Caco-2 (cell line): ENCODE measurements at regions not wholly inside any gene's neighbourhood (a gene's known extent, or its start where the extent isn't known, plus 50 kb on each side); places are given as distances from the start of the nearest gene placed in this dataset.

Experiments used
- BruUV-seq: library from RNA; stranded (reverse); fragments of 400-500 nt; replicated peaks from 2 replicates; lab custom pipeline; 2021; lab: Mats Ljungman, UMichigan
- CTCF ChIA-PET: fragments of 300-600 bp; sonication (Branson Sonifier 250); formaldehyde crosslinking; loops from one replicate; lab custom pipeline; 2022; ENCODE audit warnings: antibody characterized with exemption; lab: Charles Lee
- POLR2A ChIA-PET: fragments of 300-600 bp; sonication (Branson Sonifier 250); formaldehyde crosslinking; loops from one replicate; lab custom pipeline; 2022; ENCODE audit warnings: antibody characterized with exemption; lab: Charles Lee
- DNase-seq, 2 experiments: peaks; one replicate each; pipeline versions ENCODE4 v3.0.0 to v3.0.0-alpha.2; 2020 to 2022
- H3K27me3 ChIP-seq: replicated peaks from 2 replicates; pipeline ENCODE4 v1.6.0; 2011; ENCODE audit warnings: low read length; ENCODE audit not compliant: control insufficient read depth, insufficient read depth
- H3K36me3 ChIP-seq: 2 replicates; pipeline ENCODE4 v1.5.1; 2011; ENCODE audit warnings: low read length; ENCODE audit not compliant: control insufficient read depth, insufficient read depth
- H3K4me1 ChIP-seq: fragments of 250-450 bp; sonication (Bioruptor Pico); 2 replicates; pipeline ENCODE4 v1.5.1; 2020; ENCODE audit warnings: mild to moderate bottlenecking
- H3K4me3 ChIP-seq: 2 replicates; pipeline ENCODE4 v1.5.1; 2011; ENCODE audit warnings: low read depth, mild to moderate bottlenecking, control low read depth, low read length
- H3K9me3 ChIP-seq: fragments of 250-450 bp; sonication (Bioruptor Pico); 2 replicates; pipeline ENCODE4 v1.5.1; 2020; ENCODE audit warnings: mild to moderate bottlenecking, moderate library complexity
- H3K27ac Mint-ChIP-seq: one replicate; pipeline ENCODE4 v1.8.0; 2022; ENCODE audit warnings: mixed read lengths; ENCODE audit not compliant: unreplicated experiment
- H3K27me3 Mint-ChIP-seq: one replicate; pipeline ENCODE4 v1.8.0; 2022; ENCODE audit warnings: mixed read lengths; ENCODE audit not compliant: insufficient read depth, unreplicated experiment
- H3K36me3 Mint-ChIP-seq: one replicate; pipeline ENCODE4 v1.8.0; 2022; ENCODE audit warnings: mild to moderate bottlenecking, mixed read lengths; ENCODE audit not compliant: insufficient read depth, unreplicated experiment
- H3K4me1 Mint-ChIP-seq: one replicate; pipeline ENCODE4 v1.8.0; 2022; ENCODE audit warnings: low read depth, mixed read lengths; ENCODE audit not compliant: unreplicated experiment
- H3K4me3 Mint-ChIP-seq: one replicate; pipeline ENCODE4 v1.8.0; 2022; ENCODE audit warnings: mild to moderate bottlenecking, moderate library complexity, mixed read lengths; ENCODE audit not compliant: unreplicated experiment
- H3K9me3 Mint-ChIP-seq: one replicate; pipeline ENCODE4 v1.8.0; 2022; ENCODE audit warnings: mixed read lengths; ENCODE audit not compliant: unreplicated experiment
- CTCF ChIP-seq, 2 experiments: fragments of 200-600 bp in 1 of 2; IDR thresholded peaks; 1 replicate in 1 of 2; 2 replicates in 1 of 2; pipeline versions ENCODE4 v1.5.1 to v1.8.0; 2011 to 2022; ENCODE audit warnings: antibody characterized with exemption in 1 of 2, control low read depth in 1 of 2, inconsistent platforms in 1 of 2, low read depth in 1 of 2, low read length in 1 of 2, mild to moderate bottlenecking in 1 of 2, moderate library complexity in 1 of 2; ENCODE audit not compliant: insufficient read depth in 1 of 2, severe bottlenecking in 1 of 2, unreplicated experiment in 1 of 2
- intact Hi-C: fragments of 100-400 bp; cut with micrococcal nuclease; formaldehyde crosslinking; loops from one replicate; pipeline ENCODE4 v1.10.0; 2022; ENCODE audit not compliant: unreplicated experiment

- ChIA-PET POLR2A (interaction anchor here (0.6 to 0.9 kb wide), 2 partner anchors 13 to 25 kb away, joined by 4 to 9 read pairs; no protein-coding TSS in a partner anchor), CTCF (no interaction called here)
- Mint-ChIP-seq H3K36me3 (no peaks in the 10 kb centered on the region), H3K4me1 (peaks cover 13% of the 10 kb centered on the region), H3K27ac (no peak overlapping the region), H3K4me3 (no peak overlapping the region), H3K9me3 (no peaks in the 10 kb centered on the region), H3K27me3 (no peaks in the 10 kb centered on the region)
- no peak overlapping the region for H3K4me3 ChIP-seq
- no peak for TF ChIP-seq CTCF (IDR thresholded peaks at IDR 0.05; ENCODE audit: insufficient read depth in 1 of 2, low read depth in 1 of 2, low read length in 1 of 2, severe bottlenecking in 1 of 2, unreplicated experiment in 1 of 2)
- no TSS peak for BruUV-seq
- no peak for DNase-seq
- intact Hi-C loops: no loop called here
- no peaks in the 10 kb centered on the region for H3K27me3 ChIP-seq
- peaks cover 4% of the 10 kb centered on the region; the same call in 1 of the 2 replicates for H3K9me3 ChIP-seq
- peaks cover 16% of the 10 kb centered on the region for H3K4me1 ChIP-seq
- no peaks in the 10 kb centered on the region for H3K36me3 ChIP-seq
These were observed 64.7 kb upstream of the GSE1 start for GRCh38 chr16:85548375-85548774.

GRCh38 chr16:85549766-85550421 is 63.2 kb upstream of the GSE1 start:
- no peak for TF ChIP-seq CTCF (IDR thresholded peaks at IDR 0.05; ENCODE audit: insufficient read depth in 1 of 2, low read depth in 1 of 2, low read length in 1 of 2, severe bottlenecking in 1 of 2, unreplicated experiment in 1 of 2)
- H3K4me1 ChIP-seq: peaks cover 16% of the 10 kb centered on the region
- no peak for DNase-seq
- peaks cover 4% of the 10 kb centered on the region; the same call in 1 of the 2 replicates for H3K9me3 ChIP-seq
- H3K27ac Mint-ChIP-seq: no peak overlapping the region
- no TSS peak for BruUV-seq
- H3K27me3 ChIP-seq: no peaks in the 10 kb centered on the region
- intact Hi-C loops: no loop called here
- ChIA-PET CTCF (interaction anchor here (1.3 kb wide), 1 partner anchor 8 kb away, joined by 3 read pairs; no protein-coding TSS in a partner anchor), POLR2A (no interaction called here)
- H3K9me3 Mint-ChIP-seq: no peaks in the 10 kb centered on the region
- H3K36me3 Mint-ChIP-seq: peaks cover 10% of the 10 kb centered on the region
- no peak overlapping the region for H3K4me3 ChIP-seq
- no peaks in the 10 kb centered on the region for H3K36me3 ChIP-seq
- H3K4me1 Mint-ChIP-seq: peaks cover 7% of the 10 kb centered on the region
- H3K4me3 Mint-ChIP-seq: no peak overlapping the region
- no peaks in the 10 kb centered on the region for H3K27me3 Mint-ChIP-seq

- H3K4me3 ChIP-seq: no peak overlapping the region
- peaks cover 10% of the 10 kb centered on the region for H3K36me3 Mint-ChIP-seq
- no TSS peak for BruUV-seq
- H3K4me1 ChIP-seq: peaks cover 16% of the 10 kb centered on the region
- no peak overlapping the region for H3K27ac Mint-ChIP-seq
- H3K4me1 Mint-ChIP-seq: peaks cover 8% of the 10 kb centered on the region
- POLR2A ChIA-PET: no interaction called here
- no peak for DNase-seq
- no peaks in the 10 kb centered on the region for H3K36me3 ChIP-seq
- H3K9me3 Mint-ChIP-seq: no peaks in the 10 kb centered on the region
- CTCF ChIA-PET: interaction anchor here (0.5 to 1.6 kb wide), 4 partner anchors 8 to 62 kb away, joined by 3 to 6 read pairs (median 3); no protein-coding TSS in a partner anchor
- no peak for TF ChIP-seq CTCF (IDR thresholded peaks at IDR 0.05; ENCODE audit: insufficient read depth in 1 of 2, low read depth in 1 of 2, low read length in 1 of 2, severe bottlenecking in 1 of 2, unreplicated experiment in 1 of 2)
- no peak overlapping the region for H3K4me3 Mint-ChIP-seq
- H3K27me3 ChIP-seq: no peaks in the 10 kb centered on the region
- no peaks in the 10 kb centered on the region for H3K27me3 Mint-ChIP-seq
- H3K9me3 ChIP-seq: peaks cover 4% of the 10 kb centered on the region; the same call in 1 of the 2 replicates
- intact Hi-C loops: no loop called here
These were observed 62.7 kb upstream of the GSE1 start for GRCh38 chr16:85550422-85550864.
